ENCODE measurements at regions not wholly inside any gene's neighbourhood (a gene's known extent, or its start where the extent isn't known, plus 50 kb on each side); places are given as distances from the start of the nearest gene placed in this dataset.

DNA sequence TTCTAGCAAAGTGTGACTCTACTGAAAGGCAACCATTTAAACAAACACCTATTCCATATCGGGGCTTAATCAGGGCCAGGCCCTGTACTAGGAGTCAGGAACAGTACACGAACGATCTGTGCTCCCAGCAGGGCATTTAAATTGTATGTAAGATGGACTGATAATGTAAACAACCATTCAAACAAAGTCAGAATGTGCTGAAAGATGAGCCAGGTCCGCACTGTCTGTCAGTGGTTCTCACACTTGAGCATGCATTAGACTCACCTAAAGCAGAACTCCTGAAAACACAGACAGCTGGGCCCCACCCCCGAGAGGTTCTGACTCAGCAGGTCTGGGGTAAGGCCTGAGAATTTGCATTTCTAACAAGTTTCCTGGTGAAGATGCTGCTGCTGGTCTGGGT, 81.6 kb downstream of the PXDC1 start:
- TF ChIP-seq POLR2AphosphoS5 (IDR thresholded peaks at IDR 0.05; ENCODE audit: low read depth) (no peak), ZNF114 (CRISPR knock-in tag; IDR thresholded peaks at IDR 0.05) (no peak)
- TF ChIP-seq, protein P1, sequence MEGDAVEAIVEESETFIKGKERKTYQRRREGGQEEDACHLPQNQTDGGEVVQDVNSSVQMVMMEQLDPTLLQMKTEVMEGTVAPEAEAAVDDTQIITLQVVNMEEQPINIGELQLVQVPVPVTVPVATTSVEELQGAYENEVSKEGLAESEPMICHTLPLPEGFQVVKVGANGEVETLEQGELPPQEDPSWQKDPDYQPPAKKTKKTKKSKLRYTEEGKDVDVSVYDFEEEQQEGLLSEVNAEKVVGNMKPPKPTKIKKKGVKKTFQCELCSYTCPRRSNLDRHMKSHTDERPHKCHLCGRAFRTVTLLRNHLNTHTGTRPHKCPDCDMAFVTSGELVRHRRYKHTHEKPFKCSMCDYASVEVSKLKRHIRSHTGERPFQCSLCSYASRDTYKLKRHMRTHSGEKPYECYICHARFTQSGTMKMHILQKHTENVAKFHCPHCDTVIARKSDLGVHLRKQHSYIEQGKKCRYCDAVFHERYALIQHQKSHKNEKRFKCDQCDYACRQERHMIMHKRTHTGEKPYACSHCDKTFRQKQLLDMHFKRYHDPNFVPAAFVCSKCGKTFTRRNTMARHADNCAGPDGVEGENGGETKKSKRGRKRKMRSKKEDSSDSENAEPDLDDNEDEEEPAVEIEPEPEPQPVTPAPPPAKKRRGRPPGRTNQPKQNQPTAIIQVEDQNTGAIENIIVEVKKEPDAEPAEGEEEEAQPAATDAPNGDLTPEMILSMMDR (conservative IDR thresholded peaks at IDR 0.05; ENCODE audit: low read depth in 2 of 2), result no peak
- H3K9me2 ChIP-seq (ENCODE audit: insufficient read depth), result peaks cover 7% of the 10 kb centered on the region; the same call in 1 of the 2 replicates
- H3K79me2 ChIP-seq (replicated peaks; ENCODE audit: insufficient read depth), result no peaks in the 10 kb centered on the region
- H3K4me2 ChIP-seq, result no peak overlapping the region
- no peaks in the 10 kb centered on the region for H3F3A ChIP-seq (replicated peaks; ENCODE audit: low read depth)
- ATAC-seq, result peak; percentile 43; the same call in 1 of the 3 replicates
- peak overlapping the region; percentile 87; the same call in 1 of the 2 replicates for H3K27ac Mint-ChIP-seq
- H3K27ac ChIP-seq (ENCODE audit: low read depth), result no peak overlapping the region
- H3K4me1 Mint-ChIP-seq, result peaks cover 19% of the 10 kb centered on the region
- no peaks in the 10 kb centered on the region for H3K27me3 ChIP-seq (ENCODE audit: insufficient read depth)
- peaks cover 14% of the 10 kb centered on the region for H3K36me3 Mint-ChIP-seq (ENCODE audit: low read depth)
- H3K4me1 ChIP-seq (ENCODE audit: insufficient read depth), result peaks cover 8% of the 10 kb centered on the region
- no peaks in the 10 kb centered on the region for H4K20me1 ChIP-seq (replicated peaks; ENCODE audit: insufficient read depth)
- H3K36me3 ChIP-seq (ENCODE audit: insufficient read depth), result no peaks in the 10 kb centered on the region
- no peak overlapping the region for H2AFZ ChIP-seq
- H3K27me3 Mint-ChIP-seq (ENCODE audit: insufficient read depth, low read depth, poor library complexity), result peaks cover 4% of the 10 kb centered on the region
- H3K4me3 Mint-ChIP-seq, result no peak overlapping the region
- DNase-seq (ENCODE audit: low spot score), result peak; percentile 28
- H3K4me3 ChIP-seq, result no peak overlapping the region
- peaks cover 38% of the 10 kb centered on the region for H3K9me3 Mint-ChIP-seq

DNA sequence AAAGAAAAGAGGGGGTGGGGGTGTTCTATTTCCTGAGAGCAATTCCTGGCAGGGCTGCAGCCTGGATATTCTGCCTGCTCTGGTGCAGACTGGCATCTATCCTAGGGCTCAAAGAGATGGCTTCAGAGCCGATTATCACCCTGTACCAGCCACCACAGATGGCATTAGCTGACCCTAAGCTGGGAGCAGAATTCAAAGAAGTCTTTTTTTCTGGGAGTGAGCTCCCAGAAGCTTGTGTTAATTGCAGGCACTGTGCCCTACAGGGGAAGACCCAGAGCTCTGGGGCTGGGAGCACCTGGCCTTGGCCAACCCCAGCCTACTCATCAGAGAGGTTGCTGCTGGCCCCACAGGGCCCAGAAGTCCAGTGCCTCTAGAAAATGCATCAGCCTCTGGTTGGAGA, 85.9 kb downstream of the PXDC1 start:
- Histone ChIP-seq H3K4me2 (peak overlapping the region; percentile 49), H3K79me2 (replicated peaks; ENCODE audit: insufficient read depth) (no peaks in the 10 kb centered on the region), H3K27ac (ENCODE audit: low read depth) (no peak overlapping the region), H3K4me3 (no peak overlapping the region), H4K20me1 (replicated peaks; ENCODE audit: insufficient read depth) (no peaks in the 10 kb centered on the region), H3K27me3 (ENCODE audit: insufficient read depth) (no peaks in the 10 kb centered on the region), H2AFZ (peak overlapping the region; percentile 92), H3F3A (replicated peaks; ENCODE audit: low read depth) (no peaks in the 10 kb centered on the region), H3K9me2 (ENCODE audit: insufficient read depth) (peaks cover 12% of the 10 kb centered on the region; the same call in 1 of the 2 replicates), H3K4me1 (ENCODE audit: insufficient read depth) (peaks cover 17% of the 10 kb centered on the region), H3K36me3 (ENCODE audit: insufficient read depth) (no peaks in the 10 kb centered on the region)
- H3K27ac Mint-ChIP-seq, result no peak overlapping the region
- H3K36me3 Mint-ChIP-seq (ENCODE audit: low read depth), result peaks cover 14% of the 10 kb centered on the region
- peaks cover 4% of the 10 kb centered on the region for H3K27me3 Mint-ChIP-seq (ENCODE audit: insufficient read depth, low read depth, poor library complexity)
- ATAC-seq, result peak; percentile 19
- no peak overlapping the region for H3K4me3 Mint-ChIP-seq
- peaks cover 27% of the 10 kb centered on the region for H3K4me1 Mint-ChIP-seq
- H3K9me3 Mint-ChIP-seq, result peaks cover 21% of the 10 kb centered on the region
- DNase-seq (ENCODE audit: low spot score), result peak; percentile 19
- no peak for TF ChIP-seq ZNF114 (CRISPR knock-in tag; IDR thresholded peaks at IDR 0.05)
- TF ChIP-seq, protein P2, sequence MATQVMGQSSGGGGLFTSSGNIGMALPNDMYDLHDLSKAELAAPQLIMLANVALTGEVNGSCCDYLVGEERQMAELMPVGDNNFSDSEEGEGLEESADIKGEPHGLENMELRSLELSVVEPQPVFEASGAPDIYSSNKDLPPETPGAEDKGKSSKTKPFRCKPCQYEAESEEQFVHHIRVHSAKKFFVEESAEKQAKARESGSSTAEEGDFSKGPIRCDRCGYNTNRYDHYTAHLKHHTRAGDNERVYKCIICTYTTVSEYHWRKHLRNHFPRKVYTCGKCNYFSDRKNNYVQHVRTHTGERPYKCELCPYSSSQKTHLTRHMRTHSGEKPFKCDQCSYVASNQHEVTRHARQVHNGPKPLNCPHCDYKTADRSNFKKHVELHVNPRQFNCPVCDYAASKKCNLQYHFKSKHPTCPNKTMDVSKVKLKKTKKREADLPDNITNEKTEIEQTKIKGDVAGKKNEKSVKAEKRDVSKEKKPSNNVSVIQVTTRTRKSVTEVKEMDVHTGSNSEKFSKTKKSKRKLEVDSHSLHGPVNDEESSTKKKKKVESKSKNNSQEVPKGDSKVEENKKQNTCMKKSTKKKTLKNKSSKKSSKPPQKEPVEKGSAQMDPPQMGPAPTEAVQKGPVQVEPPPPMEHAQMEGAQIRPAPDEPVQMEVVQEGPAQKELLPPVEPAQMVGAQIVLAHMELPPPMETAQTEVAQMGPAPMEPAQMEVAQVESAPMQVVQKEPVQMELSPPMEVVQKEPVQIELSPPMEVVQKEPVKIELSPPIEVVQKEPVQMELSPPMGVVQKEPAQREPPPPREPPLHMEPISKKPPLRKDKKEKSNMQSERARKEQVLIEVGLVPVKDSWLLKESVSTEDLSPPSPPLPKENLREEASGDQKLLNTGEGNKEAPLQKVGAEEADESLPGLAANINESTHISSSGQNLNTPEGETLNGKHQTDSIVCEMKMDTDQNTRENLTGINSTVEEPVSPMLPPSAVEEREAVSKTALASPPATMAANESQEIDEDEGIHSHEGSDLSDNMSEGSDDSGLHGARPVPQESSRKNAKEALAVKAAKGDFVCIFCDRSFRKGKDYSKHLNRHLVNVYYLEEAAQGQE (IDR thresholded peaks at IDR 0.05; ENCODE audit: unreplicated experiment), result no peak
- no peak for TF ChIP-seq EZH2phosphoT487 (IDR thresholded peaks at IDR 0.05; ENCODE audit: unreplicated experiment)
- TF ChIP-seq JUNB (IDR thresholded peaks at IDR 0.05; ENCODE audit: unreplicated experiment), result no peak
- TF ChIP-seq, protein P3, sequence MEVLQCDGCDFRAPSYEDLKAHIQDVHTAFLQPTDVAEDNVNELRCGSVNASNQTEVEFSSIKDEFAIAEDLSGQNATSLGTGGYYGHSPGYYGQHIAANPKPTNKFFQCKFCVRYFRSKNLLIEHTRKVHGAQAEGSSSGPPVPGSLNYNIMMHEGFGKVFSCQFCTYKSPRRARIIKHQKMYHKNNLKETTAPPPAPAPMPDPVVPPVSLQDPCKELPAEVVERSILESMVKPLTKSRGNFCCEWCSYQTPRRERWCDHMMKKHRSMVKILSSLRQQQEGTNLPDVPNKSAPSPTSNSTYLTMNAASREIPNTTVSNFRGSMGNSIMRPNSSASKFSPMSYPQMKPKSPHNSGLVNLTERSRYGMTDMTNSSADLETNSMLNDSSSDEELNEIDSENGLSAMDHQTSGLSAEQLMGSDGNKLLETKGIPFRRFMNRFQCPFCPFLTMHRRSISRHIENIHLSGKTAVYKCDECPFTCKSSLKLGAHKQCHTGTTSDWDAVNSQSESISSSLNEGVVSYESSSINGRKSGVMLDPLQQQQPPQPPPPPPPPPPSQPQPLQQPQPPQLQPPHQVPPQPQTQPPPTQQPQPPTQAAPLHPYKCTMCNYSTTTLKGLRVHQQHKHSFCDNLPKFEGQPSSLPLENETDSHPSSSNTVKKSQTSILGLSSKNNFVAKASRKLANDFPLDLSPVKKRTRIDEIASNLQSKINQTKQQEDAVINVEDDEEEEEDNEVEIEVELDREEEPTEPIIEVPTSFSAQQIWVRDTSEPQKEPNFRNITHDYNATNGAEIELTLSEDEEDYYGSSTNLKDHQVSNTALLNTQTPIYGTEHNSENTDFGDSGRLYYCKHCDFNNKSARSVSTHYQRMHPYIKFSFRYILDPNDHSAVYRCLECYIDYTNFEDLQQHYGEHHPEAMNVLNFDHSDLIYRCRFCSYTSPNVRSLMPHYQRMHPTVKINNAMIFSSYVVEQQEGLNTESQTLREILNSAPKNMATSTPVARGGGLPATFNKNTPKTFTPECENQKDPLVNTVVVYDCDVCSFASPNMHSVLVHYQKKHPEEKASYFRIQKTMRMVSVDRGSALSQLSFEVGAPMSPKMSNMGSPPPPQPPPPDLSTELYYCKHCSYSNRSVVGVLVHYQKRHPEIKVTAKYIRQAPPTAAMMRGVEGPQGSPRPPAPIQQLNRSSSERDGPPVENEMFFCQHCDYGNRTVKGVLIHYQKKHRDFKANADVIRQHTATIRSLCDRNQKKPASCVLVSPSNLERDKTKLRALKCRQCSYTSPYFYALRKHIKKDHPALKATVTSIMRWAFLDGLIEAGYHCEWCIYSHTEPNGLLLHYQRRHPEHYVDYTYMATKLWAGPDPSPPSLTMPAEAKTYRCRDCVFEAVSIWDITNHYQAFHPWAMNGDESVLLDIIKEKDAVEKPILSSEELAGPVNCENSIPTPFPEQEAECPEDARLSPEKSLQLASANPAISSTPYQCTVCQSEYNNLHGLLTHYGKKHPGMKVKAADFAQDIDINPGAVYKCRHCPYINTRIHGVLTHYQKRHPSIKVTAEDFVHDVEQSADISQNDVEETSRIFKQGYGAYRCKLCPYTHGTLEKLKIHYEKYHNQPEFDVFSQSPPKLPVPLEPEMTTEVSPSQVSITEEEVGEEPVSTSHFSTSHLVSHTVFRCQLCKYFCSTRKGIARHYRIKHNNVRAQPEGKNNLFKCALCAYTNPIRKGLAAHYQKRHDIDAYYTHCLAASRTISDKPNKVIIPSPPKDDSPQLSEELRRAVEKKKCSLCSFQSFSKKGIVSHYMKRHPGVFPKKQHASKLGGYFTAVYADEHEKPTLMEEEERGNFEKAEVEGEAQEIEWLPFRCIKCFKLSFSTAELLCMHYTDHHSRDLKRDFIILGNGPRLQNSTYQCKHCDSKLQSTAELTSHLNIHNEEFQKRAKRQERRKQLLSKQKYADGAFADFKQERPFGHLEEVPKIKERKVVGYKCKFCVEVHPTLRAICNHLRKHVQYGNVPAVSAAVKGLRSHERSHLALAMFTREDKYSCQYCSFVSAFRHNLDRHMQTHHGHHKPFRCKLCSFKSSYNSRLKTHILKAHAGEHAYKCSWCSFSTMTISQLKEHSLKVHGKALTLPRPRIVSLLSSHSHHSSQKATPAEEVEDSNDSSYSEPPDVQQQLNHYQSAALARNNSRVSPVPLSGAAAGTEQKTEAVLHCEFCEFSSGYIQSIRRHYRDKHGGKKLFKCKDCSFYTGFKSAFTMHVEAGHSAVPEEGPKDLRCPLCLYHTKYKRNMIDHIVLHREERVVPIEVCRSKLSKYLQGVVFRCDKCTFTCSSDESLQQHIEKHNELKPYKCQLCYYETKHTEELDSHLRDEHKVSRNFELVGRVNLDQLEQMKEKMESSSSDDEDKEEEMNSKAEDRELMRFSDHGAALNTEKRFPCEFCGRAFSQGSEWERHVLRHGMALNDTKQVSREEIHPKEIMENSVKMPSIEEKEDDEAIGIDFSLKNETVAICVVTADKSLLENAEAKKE (CRISPR knock-in tag; IDR thresholded peaks at IDR 0.05), result no peak
- TF ChIP-seq ZNF331 (CRISPR knock-in tag; IDR thresholded peaks at IDR 0.05; ENCODE audit: low read depth), result no peak
- TF ChIP-seq, protein P4, sequence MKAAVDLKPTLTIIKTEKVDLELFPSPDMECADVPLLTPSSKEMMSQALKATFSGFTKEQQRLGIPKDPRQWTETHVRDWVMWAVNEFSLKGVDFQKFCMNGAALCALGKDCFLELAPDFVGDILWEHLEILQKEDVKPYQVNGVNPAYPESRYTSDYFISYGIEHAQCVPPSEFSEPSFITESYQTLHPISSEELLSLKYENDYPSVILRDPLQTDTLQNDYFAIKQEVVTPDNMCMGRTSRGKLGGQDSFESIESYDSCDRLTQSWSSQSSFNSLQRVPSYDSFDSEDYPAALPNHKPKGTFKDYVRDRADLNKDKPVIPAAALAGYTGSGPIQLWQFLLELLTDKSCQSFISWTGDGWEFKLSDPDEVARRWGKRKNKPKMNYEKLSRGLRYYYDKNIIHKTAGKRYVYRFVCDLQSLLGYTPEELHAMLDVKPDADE (IDR thresholded peaks at IDR 0.05), result no peak
